ENCODE measurements at regions not wholly inside any gene's neighbourhood (a gene's known extent, or its start where the extent isn't known, plus 50 kb on each side); places are given as distances from the start of the nearest gene placed in this dataset.

- BruUV-seq (replicated peaks) = no TSS peak
- intact Hi-C loops (cut with micrococcal nuclease) = no loop called here
Observed at GRCh38 chr16:6961704-6962103, 370.9 kb upstream of the RBFOX1 start.

GRCh38 chr16:6958184-6958583 is 374.5 kb upstream of the RBFOX1 start:
- no peaks in the 10 kb centered on the region for H3K9me2 ChIP-seq (ENCODE audit: insufficient read depth)
- H3K27ac ChIP-seq (ENCODE audit: low read depth, low read length) = no peak overlapping the region
- peaks cover 0 to 3% of the 10 kb centered on the region in 2 experiments; a peak in 2 of 4 replicates for H3K9me3 ChIP-seq (ENCODE audit: control insufficient read depth in 1 of 2, insufficient read depth in 1 of 2, low read depth in 1 of 2, low read length in 2 of 2)
- H3K79me2 ChIP-seq (ENCODE audit: insufficient read depth, low read length) = no peaks in the 10 kb centered on the region
- no peaks in the 10 kb centered on the region for H3K27me3 ChIP-seq (ENCODE audit: insufficient read depth, low read length)
- intact Hi-C loops (cut with micrococcal nuclease) = no loop called here
- ChIA-PET CTCF (no interaction called here), RAD21 (ENCODE audit: low non-redundant PET in 1 of 2, low total read pairs in 2 of 2, uncharacterized antibody in 2 of 2, unreplicated experiment in 2 of 2) (no interaction called here), POLR2A (no interaction called here)
- H2AFZ ChIP-seq (ENCODE audit: low read depth, low read length, poor library complexity, severe bottlenecking) = no peak overlapping the region
- H3K9ac ChIP-seq (ENCODE audit: low read length) = no peak overlapping the region
- no peak overlapping the region for H3K4me3 ChIP-seq (replicated peaks in 1 of 2; ENCODE audit: low read depth in 1 of 2, low read length in 2 of 2)
- no peaks in the 10 kb centered on the region for H3K4me1 ChIP-seq (ENCODE audit: control insufficient read depth in 1 of 2, insufficient read depth in 2 of 2, low read length in 2 of 2)
- DNase-seq (ENCODE audit: low read depth, low spot score) = no peak
- no peaks in the 10 kb centered on the region for H3K36me3 ChIP-seq (ENCODE audit: control insufficient read depth in 1 of 2, insufficient read depth in 2 of 2, low read length in 2 of 2)
- no peak for ATAC-seq
- H4K20me1 ChIP-seq (ENCODE audit: insufficient read depth) = no peaks in the 10 kb centered on the region
- BruUV-seq (replicated peaks) = no TSS peak
- H3K4me2 ChIP-seq (ENCODE audit: low read length) = no peak overlapping the region
- TF ChIP-seq CBX3 (IDR thresholded peaks at IDR 0.05; ENCODE audit: low read depth) = no peak
- no peak for TF ChIP-seq ZBTB33 (IDR thresholded peaks at IDR 0.05; ENCODE audit: extremely low read depth, insufficient replicate concordance, low read length)
- TF ChIP-seq SRF (IDR thresholded peaks at IDR 0.05; ENCODE audit: low read depth) = no peak
- no peak for TF ChIP-seq EGR1 (IDR thresholded peaks at IDR 0.05; ENCODE audit: low read depth)
- no peak for TF ChIP-seq ELF1 (IDR thresholded peaks at IDR 0.05; ENCODE audit: borderline replicate concordance, low read depth)
- TF ChIP-seq ZNF274 (IDR thresholded peaks at IDR 0.05; ENCODE audit: low read depth, low read length) = no peak
- TF ChIP-seq JUND (IDR thresholded peaks at IDR 0.05) = no peak
- TF ChIP-seq POLR2AphosphoS5 (IDR thresholded peaks at IDR 0.05; ENCODE audit: low read depth, low read length) = no peak
- TF ChIP-seq FOSL1 (IDR thresholded peaks at IDR 0.05; ENCODE audit: low read depth) = no peak
- TF ChIP-seq ATF3 (IDR thresholded peaks at IDR 0.05) = no peak
- TF ChIP-seq YY1 (IDR thresholded peaks at IDR 0.05; ENCODE audit: extremely low read depth, insufficient replicate concordance, low read depth, low read length) = no peak
- TF ChIP-seq REST (IDR thresholded peaks at IDR 0.05; ENCODE audit: low read depth) = no peak

More at GRCh38 chr16:6961704-6962103, 370.9 kb upstream of the RBFOX1 start:
- Histone ChIP-seq H3K9me3 (ENCODE audit: control insufficient read depth in 1 of 2, insufficient read depth in 1 of 2, low read depth in 1 of 2, low read length in 2 of 2) (peaks cover 0 to 3% of the 10 kb centered on the region in 2 experiments; a peak in 2 of 4 replicates), H3K36me3 (ENCODE audit: control insufficient read depth in 1 of 2, insufficient read depth in 2 of 2, low read length in 2 of 2) (no peaks in the 10 kb centered on the region), H3K4me3 (replicated peaks in 1 of 2; ENCODE audit: low read depth in 1 of 2, low read length in 2 of 2) (no peak overlapping the region), H3K9ac (ENCODE audit: low read length) (no peak overlapping the region), H3K79me2 (ENCODE audit: insufficient read depth, low read length) (no peaks in the 10 kb centered on the region), H4K20me1 (ENCODE audit: insufficient read depth) (no peaks in the 10 kb centered on the region), H3K27me3 (ENCODE audit: insufficient read depth, low read length) (no peaks in the 10 kb centered on the region), H3K27ac (ENCODE audit: low read depth, low read length) (no peak overlapping the region), H2AFZ (ENCODE audit: low read depth, low read length, poor library complexity, severe bottlenecking) (no peak overlapping the region), H3K9me2 (ENCODE audit: insufficient read depth) (no peaks in the 10 kb centered on the region), H3K4me2 (ENCODE audit: low read length) (no peak overlapping the region), H3K4me1 (ENCODE audit: control insufficient read depth in 1 of 2, insufficient read depth in 2 of 2, low read length in 2 of 2) (no peaks in the 10 kb centered on the region)
- no peak for TF ChIP-seq SRF (IDR thresholded peaks at IDR 0.05; ENCODE audit: low read depth)
- TF ChIP-seq CBX3 (IDR thresholded peaks at IDR 0.05; ENCODE audit: low read depth) = no peak
- no peak for TF ChIP-seq ZFX (IDR thresholded peaks at IDR 0.05)
- RAD21 ChIA-PET (ENCODE audit: low non-redundant PET in 1 of 2, low total read pairs in 2 of 2, uncharacterized antibody in 2 of 2, unreplicated experiment in 2 of 2) = no interaction called here
- CTCF ChIA-PET = no interaction called here
- no peak for ATAC-seq
- DNase-seq (ENCODE audit: low read depth, low spot score) = no peak
- POLR2A ChIA-PET = no interaction called here
